ENCODE measurements at regions not wholly inside any gene's neighbourhood (a gene's known extent, or its start where the extent isn't known, plus 50 kb on each side); places are given as distances from the start of the nearest gene placed in this dataset.
A peak's percentile ranks its signal among the peaks of the same experiment; 100 is the strongest.
"Not testable (repeated sequence)": the region's sequence is repeated elsewhere in the genome, so short reads cannot be mapped to it uniquely, and the experiment has no call there.

DNA sequence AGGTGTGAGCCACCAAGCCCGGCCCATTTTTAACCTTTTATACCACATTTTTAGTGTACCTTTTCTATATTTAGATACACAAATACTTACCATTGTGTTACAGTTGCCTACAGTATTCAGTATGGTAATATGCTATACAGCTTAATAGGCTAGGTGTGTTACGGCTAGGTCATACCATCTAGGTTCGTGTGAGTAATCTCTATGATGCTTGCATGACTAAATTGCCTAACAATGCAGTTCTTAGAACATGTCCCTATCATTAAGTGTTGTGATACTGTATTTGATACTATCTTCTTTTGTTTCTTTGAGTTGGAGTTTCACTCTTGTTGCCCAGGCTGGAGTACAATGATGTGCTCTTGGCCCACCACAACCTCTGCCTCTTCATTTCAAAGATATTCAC lies 387.7 kb upstream of the SASH1 start:
- Mint-ChIP-seq H3K27ac (no peak overlapping the region), H3K27me3 (ENCODE audit: low read depth) (no peaks in the 10 kb centered on the region), H3K9me3 (no peaks in the 10 kb centered on the region), H3K4me1 (peaks cover 9% of the 10 kb centered on the region), H3K36me3 (ENCODE audit: low read depth) (no peaks in the 10 kb centered on the region), H3K4me3 (no peak overlapping the region)
- TF ChIP-seq CTCF (IDR thresholded peaks at IDR 0.05; ENCODE audit: unreplicated experiment in 3 of 3): no peak

GRCh38 chr6:147958683-147959082 lies 384.0 kb upstream of the SASH1 start:
- Mint-ChIP-seq H3K27me3 (ENCODE audit: low read depth) (no peaks in the 10 kb centered on the region), H3K9me3 (peaks cover 1% of the 10 kb centered on the region), H3K36me3 (ENCODE audit: low read depth) (no peaks in the 10 kb centered on the region), H3K4me3 (no peak overlapping the region), H3K4me1 (peaks cover 15% of the 10 kb centered on the region), H3K27ac (no peak overlapping the region)
- TF ChIP-seq CTCF (IDR thresholded peaks at IDR 0.05; ENCODE audit: unreplicated experiment in 3 of 3): no peak

GRCh38 chr6:147961481-147962141 lies 381.0 kb upstream of the SASH1 start:
- no peak overlapping the region for H3K4me3 Mint-ChIP-seq
- peak overlapping the region; percentile 10 to 40 (median 30) for H3K27ac Mint-ChIP-seq

GRCh38 chr6:147965448-147965847 lies 377.2 kb upstream of the SASH1 start:
- not testable (repeated sequence) for H3K27ac Mint-ChIP-seq; H3K27me3 Mint-ChIP-seq (ENCODE audit: low read depth); H3K4me3 Mint-ChIP-seq; H3K36me3 Mint-ChIP-seq (ENCODE audit: low read depth)
- peaks cover 20% of the 10 kb centered on the region for H3K4me1 Mint-ChIP-seq
- peaks cover 10% of the 10 kb centered on the region for H3K9me3 Mint-ChIP-seq

More at GRCh38 chr6:147961481-147962141, 381.0 kb upstream of the SASH1 start:
- peaks cover 15% of the 10 kb centered on the region for H3K4me1 Mint-ChIP-seq
- no peaks in the 10 kb centered on the region for H3K36me3 Mint-ChIP-seq (ENCODE audit: low read depth)
- peaks cover 8% of the 10 kb centered on the region for H3K9me3 Mint-ChIP-seq
- H3K27me3 Mint-ChIP-seq (ENCODE audit: low read depth): no peaks in the 10 kb centered on the region
- no peak for TF ChIP-seq CTCF (IDR thresholded peaks at IDR 0.05; ENCODE audit: unreplicated experiment in 3 of 3)

- H3K27me3 Mint-ChIP-seq (ENCODE audit: low read depth): no peaks in the 10 kb centered on the region
- H3K36me3 Mint-ChIP-seq (ENCODE audit: low read depth): no peaks in the 10 kb centered on the region
- TF ChIP-seq CTCF (IDR thresholded peaks at IDR 0.05; ENCODE audit: unreplicated experiment in 3 of 3): peak in 2 of 3 experiments; percentile 21 to 26
- no peak overlapping the region for H3K4me3 Mint-ChIP-seq
- peaks cover 4% of the 10 kb centered on the region for H3K9me3 Mint-ChIP-seq
- no peak overlapping the region for H3K27ac Mint-ChIP-seq
- peaks cover 14% of the 10 kb centered on the region for H3K4me1 Mint-ChIP-seq
Observed at GRCh38 chr6:147970970-147971369, 371.7 kb upstream of the SASH1 start.

DNA sequence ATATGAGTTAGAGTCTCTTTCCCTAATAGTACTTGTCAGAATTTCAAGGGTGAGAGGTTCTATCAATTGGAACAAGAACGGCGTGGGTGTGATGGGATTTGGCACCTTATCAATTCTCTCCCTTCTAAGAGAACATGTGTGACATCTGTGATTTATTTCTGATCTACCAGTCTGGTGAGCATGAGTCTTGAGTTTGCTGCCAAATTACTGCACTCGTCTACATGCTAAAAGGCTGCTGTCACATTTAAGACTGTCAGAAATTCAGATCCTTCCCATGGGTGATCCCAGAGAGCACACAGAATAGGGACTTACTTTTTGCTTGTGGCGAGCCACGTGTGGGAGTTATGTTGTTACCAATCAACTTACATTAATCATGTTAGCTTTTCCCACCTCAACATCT lies 370.2 kb upstream of the SASH1 start:
- no peak for TF ChIP-seq CTCF (IDR thresholded peaks at IDR 0.05; ENCODE audit: unreplicated experiment in 3 of 3)
- Mint-ChIP-seq H3K27me3 (ENCODE audit: low read depth) (no peaks in the 10 kb centered on the region), H3K36me3 (ENCODE audit: low read depth) (no peaks in the 10 kb centered on the region), H3K27ac (no peak overlapping the region), H3K9me3 (peaks cover 2% of the 10 kb centered on the region), H3K4me3 (no peak overlapping the region), H3K4me1 (peaks cover 9% of the 10 kb centered on the region)
